Upper lobe of left lung (tissue), 6 donors: ENCODE measurements at regions not wholly inside any gene's neighbourhood (a gene's known extent, or its start where the extent isn't known, plus 50 kb on each side); places are given as distances from the start of the nearest gene placed in this dataset.

ENCODE experiments used
- ATAC-seq, 2 donors: fragments of 200-7000 bp; cut with Tn5 transposase; one replicate each; pipeline ENCODE4 v1.9.1; 2022; ENCODE audit warnings: mild to moderate bottlenecking in 2 of 2, moderate library complexity in 2 of 2; ENCODE audit not compliant: low FRiP score in 2 of 2
- DNase-seq, 2 donors: peaks; one replicate each; pipeline ENCODE4 v3.0.0-alpha.2; 2019 to 2020
- H3K27ac ChIP-seq, 4 donors: fragments of 200-600 bp; sonication (generic); one replicate each; pipeline ENCODE4 v1.5.1; 2016 to 2019
- H3K27me3 ChIP-seq, 4 donors: fragments of 200-600 bp; sonication (generic); one replicate each; pipeline ENCODE4 v1.5.1; 2017 to 2019
- H3K36me3 ChIP-seq, 4 donors: fragments of 200-600 bp; sonication (generic); one replicate each; pipeline ENCODE4 v1.5.1; 2016 to 2019
- H3K4me1 ChIP-seq, 4 donors: fragments of 200-600 bp; sonication (generic); one replicate each; pipeline ENCODE4 v1.5.1; 2018 to 2019
- H3K4me3 ChIP-seq, 4 donors: fragments of 200-600 bp; sonication (generic); one replicate each; pipeline ENCODE4 v1.5.1; 2017 to 2019; ENCODE audit warnings: mild to moderate bottlenecking in 2 of 4, moderate library complexity in 1 of 4
- H3K9me3 ChIP-seq, 4 donors: fragments of 200-600 bp; sonication (generic); one replicate each; pipeline ENCODE4 v1.5.1; 2018 to 2019
- CTCF ChIP-seq, 6 experiments: fragments of 450-650 bp in 4 of 6; fragments of 200-600 bp in 2 of 6; sonication (generic) in 2 of 6; IDR thresholded peaks; one replicate each; pipeline ENCODE4 v1.5.1; 2016 to 2019; ENCODE audit warnings: antibody characterized with exemption in 6 of 6
- EP300 ChIP-seq, 4 donors: sonication (generic); formaldehyde crosslinking; IDR thresholded peaks; one replicate each; pipeline ENCODE4 v1.5.1; 2017; ENCODE audit warnings: antibody characterized with exemption in 4 of 4, control low read depth in 2 of 4
- POLR2A ChIP-seq, 4 donors: fragments of 450-650 bp; IDR thresholded peaks; one replicate each; pipeline ENCODE4 v1.5.1; 2016 to 2017; ENCODE audit warnings: antibody characterized with exemption in 4 of 4, mild to moderate bottlenecking in 2 of 4
- POLR2AphosphoS5 ChIP-seq, 2 donors: sonication (generic); formaldehyde crosslinking; IDR thresholded peaks; one replicate each; pipeline ENCODE4 v1.5.1; 2017; ENCODE audit warnings: antibody characterized with exemption in 2 of 2
- WGBS, 2 donors: methylation state at CpG; one replicate each; pipeline ENCODE4 v1.1.5; 2017 to 2018; 5-methylcytosine and 5-hydroxymethylcytosine counted together
- donor health status: DM: no; HTN: no; CAD: no; lungs with moderate emphysema.
- donor health status: DM: no; HTN: yes; CAD: no; lungs with severe emphysema.

GRCh38 chr4:163048447-163048846 is 118.2 kb downstream of the NAF1 start:
- ATAC-seq: no peak
- H3K4me3 ChIP-seq: no peak overlapping the region
- no peaks in the 10 kb centered on the region for H3K9me3 ChIP-seq
- H3K4me1 ChIP-seq: no peaks in the 10 kb centered on the region
- WGBS, 2 donors: 51 to 54% methylated on average over 3 of the region's 3 CpGs
- H3K36me3 ChIP-seq: no peaks in the 10 kb centered on the region
- TF ChIP-seq EP300 (IDR thresholded peaks at IDR 0.05) (no peak), CTCF (IDR thresholded peaks at IDR 0.05) (peak in 3 of 6 experiments; percentile 27 to 43 (median 43))
- peak in 1 of 2 donors; percentile 24 for DNase-seq
- no peak overlapping the region for H3K27ac ChIP-seq
- no peaks in the 10 kb centered on the region for H3K27me3 ChIP-seq

- no peak for DNase-seq
- no peaks in the 10 kb centered on the region for H3K4me1 ChIP-seq
- no peaks in the 10 kb centered on the region for H3K9me3 ChIP-seq
- no peaks in the 10 kb centered on the region for H3K36me3 ChIP-seq
- H3K27me3 ChIP-seq: no peaks in the 10 kb centered on the region
- no peak overlapping the region for H3K4me3 ChIP-seq
- WGBS, 2 donors: 83 to 94% methylated on average over 3 of the region's 3 CpGs
- H3K27ac ChIP-seq: no peak overlapping the region
- TF ChIP-seq POLR2A (IDR thresholded peaks at IDR 0.05) (no peak), CTCF (IDR thresholded peaks at IDR 0.05) (no peak), POLR2AphosphoS5 (IDR thresholded peaks at IDR 0.05) (no peak), EP300 (IDR thresholded peaks at IDR 0.05) (no peak)
- ATAC-seq: no peak
Measured at GRCh38 chr4:163042306-163042705, 124.4 kb downstream of the NAF1 start.

GRCh38 chr4:163017135-163017534 is 149.6 kb downstream of the NAF1 start:
- H3K4me3 ChIP-seq: no peak overlapping the region
- H3K9me3 ChIP-seq: no peaks in the 10 kb centered on the region
- ATAC-seq: no peak
- 93 to 96% methylated on average over 1 of the region's 1 CpG for WGBS, 2 donors
- H3K36me3 ChIP-seq: no peaks in the 10 kb centered on the region
- no peaks in the 10 kb centered on the region for H3K27me3 ChIP-seq
- no peak for DNase-seq
- no peak for TF ChIP-seq CTCF (IDR thresholded peaks at IDR 0.05)
- TF ChIP-seq POLR2AphosphoS5 (IDR thresholded peaks at IDR 0.05): no peak
- H3K27ac ChIP-seq: no peak overlapping the region
- no peaks in the 10 kb centered on the region for H3K4me1 ChIP-seq

- ATAC-seq (no peak), DNase-seq (no peak)
- Histone ChIP-seq H3K9me3 (no peaks in the 10 kb centered on the region), H3K27ac (no peak overlapping the region), H3K27me3 (no peaks in the 10 kb centered on the region), H3K36me3 (no peaks in the 10 kb centered on the region), H3K4me1 (no peaks in the 10 kb centered on the region), H3K4me3 (no peak overlapping the region)
- TF ChIP-seq CTCF (IDR thresholded peaks at IDR 0.05) (no peak), POLR2AphosphoS5 (IDR thresholded peaks at IDR 0.05) (no peak), EP300 (IDR thresholded peaks at IDR 0.05) (no peak), POLR2A (IDR thresholded peaks at IDR 0.05) (no peak)
- 61 to 72% methylated on average over 4 of the region's 4 CpGs for WGBS, 2 donors
Measured at GRCh38 chr4:163012816-163013215, 153.9 kb downstream of the NAF1 start.

GRCh38 chr4:163003979-163004378 is 162.7 kb downstream of the NAF1 start:
- Histone ChIP-seq H3K4me3 (no peak overlapping the region), H3K27me3 (no peaks in the 10 kb centered on the region), H3K9me3 (peaks cover 0 to 9% (median 1%) of the 10 kb centered on the region in 4 donors), H3K4me1 (no peaks in the 10 kb centered on the region), H3K36me3 (no peaks in the 10 kb centered on the region), H3K27ac (no peak overlapping the region)
- DNase-seq: no peak
- TF ChIP-seq EP300 (IDR thresholded peaks at IDR 0.05) (no peak), POLR2A (IDR thresholded peaks at IDR 0.05) (no peak), CTCF (IDR thresholded peaks at IDR 0.05) (no peak), POLR2AphosphoS5 (IDR thresholded peaks at IDR 0.05) (no peak)
- WGBS, 2 donors: 69 to 74% methylated on average over 3 to 4 of the region's 4 CpGs
- ATAC-seq: no peak
